ENCODE measurements at regions not wholly inside any gene's neighbourhood (a gene's known extent, or its start where the extent isn't known, plus 50 kb on each side); places are given as distances from the start of the nearest gene placed in this dataset.

GRCh38 chr13:65727070-65727469, 1503.1 kb downstream of the PCDH9 start:
- Histone ChIP-seq H3K9ac (ENCODE audit: insufficient read length, low read depth) (no peak overlapping the region), H3K9me3 (ENCODE audit: insufficient read depth, low read length) (no peaks in the 10 kb centered on the region), H3K36me3 (ENCODE audit: insufficient read depth, insufficient read length, low read length) (no peaks in the 10 kb centered on the region), H3K27me3 (ENCODE audit: insufficient read depth, insufficient read length) (no peaks in the 10 kb centered on the region), H3K4me3 (ENCODE audit: insufficient read length, low read depth) (no peak overlapping the region), H3K4me1 (ENCODE audit: insufficient read depth, insufficient read length) (no peaks in the 10 kb centered on the region)
- DNase-seq (ENCODE audit: low read depth, low spot score), result no peak
- TF ChIP-seq YY1 (IDR thresholded peaks at IDR 0.05; ENCODE audit: insufficient read depth, insufficient read length) (no peak), SUZ12 (IDR thresholded peaks at IDR 0.05; ENCODE audit: extremely low read depth, insufficient read depth, insufficient read length) (no peak), ZNF274 (IDR thresholded peaks at IDR 0.05; ENCODE audit: low read depth, low read length) (no peak)

GRCh38 chr13:65725006-65725405, 1505.1 kb downstream of the PCDH9 start:
- no peaks in the 10 kb centered on the region for H3K36me3 ChIP-seq (ENCODE audit: insufficient read depth, insufficient read length, low read length)
- no peaks in the 10 kb centered on the region for H3K4me1 ChIP-seq (ENCODE audit: insufficient read depth, insufficient read length)
- no peak overlapping the region for H3K4me3 ChIP-seq (ENCODE audit: insufficient read length, low read depth)
- no peak for DNase-seq (ENCODE audit: low read depth, low spot score)
- no peak for TF ChIP-seq SUZ12 (IDR thresholded peaks at IDR 0.05; ENCODE audit: extremely low read depth, insufficient read depth, insufficient read length)
- TF ChIP-seq YY1 (IDR thresholded peaks at IDR 0.05; ENCODE audit: insufficient read depth, insufficient read length), result no peak
- no peak for TF ChIP-seq ZNF274 (IDR thresholded peaks at IDR 0.05; ENCODE audit: low read depth, low read length)
- no peak overlapping the region for H3K9ac ChIP-seq (ENCODE audit: insufficient read length, low read depth)
- no peaks in the 10 kb centered on the region for H3K27me3 ChIP-seq (ENCODE audit: insufficient read depth, insufficient read length)
- H3K9me3 ChIP-seq (ENCODE audit: insufficient read depth, low read length), result no peaks in the 10 kb centered on the region

GRCh38 chr13:65724226-65724625, 1505.9 kb downstream of the PCDH9 start:
- no peak for DNase-seq (ENCODE audit: low read depth, low spot score)
- H3K27me3 ChIP-seq (ENCODE audit: insufficient read depth, insufficient read length), result no peaks in the 10 kb centered on the region
- H3K4me1 ChIP-seq (ENCODE audit: insufficient read depth, insufficient read length), result no peaks in the 10 kb centered on the region
- H3K9me3 ChIP-seq (ENCODE audit: insufficient read depth, low read length), result no peaks in the 10 kb centered on the region
- TF ChIP-seq ZNF274 (IDR thresholded peaks at IDR 0.05; ENCODE audit: low read depth, low read length), result no peak
- no peak for TF ChIP-seq SUZ12 (IDR thresholded peaks at IDR 0.05; ENCODE audit: extremely low read depth, insufficient read depth, insufficient read length)
- no peak for TF ChIP-seq YY1 (IDR thresholded peaks at IDR 0.05; ENCODE audit: insufficient read depth, insufficient read length)
- no peaks in the 10 kb centered on the region for H3K36me3 ChIP-seq (ENCODE audit: insufficient read depth, insufficient read length, low read length)
- H3K4me3 ChIP-seq (ENCODE audit: insufficient read length, low read depth), result no peak overlapping the region
- H3K9ac ChIP-seq (ENCODE audit: insufficient read length, low read depth), result no peak overlapping the region

GRCh38 chr13:65722506-65722905, 1507.6 kb downstream of the PCDH9 start:
- Histone ChIP-seq H3K27me3 (ENCODE audit: insufficient read depth, insufficient read length) (no peaks in the 10 kb centered on the region), H3K4me3 (ENCODE audit: insufficient read length, low read depth) (no peak overlapping the region), H3K36me3 (ENCODE audit: insufficient read depth, insufficient read length, low read length) (no peaks in the 10 kb centered on the region), H3K9me3 (ENCODE audit: insufficient read depth, low read length) (no peaks in the 10 kb centered on the region), H3K4me1 (ENCODE audit: insufficient read depth, insufficient read length) (no peaks in the 10 kb centered on the region), H3K9ac (ENCODE audit: insufficient read length, low read depth) (no peak overlapping the region)
- no peak for DNase-seq (ENCODE audit: low read depth, low spot score)
- TF ChIP-seq YY1 (IDR thresholded peaks at IDR 0.05; ENCODE audit: insufficient read depth, insufficient read length) (no peak), SUZ12 (IDR thresholded peaks at IDR 0.05; ENCODE audit: extremely low read depth, insufficient read depth, insufficient read length) (no peak), ZNF274 (IDR thresholded peaks at IDR 0.05; ENCODE audit: low read depth, low read length) (no peak)

GRCh38 chr13:65719831-65720230, 1510.3 kb downstream of the PCDH9 start:
- no peak overlapping the region for H3K4me3 ChIP-seq (ENCODE audit: insufficient read length, low read depth)
- H3K9me3 ChIP-seq (ENCODE audit: insufficient read depth, low read length), result no peaks in the 10 kb centered on the region
- H3K9ac ChIP-seq (ENCODE audit: insufficient read length, low read depth), result no peak overlapping the region
- no peaks in the 10 kb centered on the region for H3K27me3 ChIP-seq (ENCODE audit: insufficient read depth, insufficient read length)
- no peaks in the 10 kb centered on the region for H3K36me3 ChIP-seq (ENCODE audit: insufficient read depth, insufficient read length, low read length)
- DNase-seq (ENCODE audit: low read depth, low spot score), result no peak
- no peak for TF ChIP-seq ZNF274 (IDR thresholded peaks at IDR 0.05; ENCODE audit: low read depth, low read length)
- no peak for TF ChIP-seq SUZ12 (IDR thresholded peaks at IDR 0.05; ENCODE audit: extremely low read depth, insufficient read depth, insufficient read length)
- TF ChIP-seq YY1 (IDR thresholded peaks at IDR 0.05; ENCODE audit: insufficient read depth, insufficient read length), result no peak
- H3K4me1 ChIP-seq (ENCODE audit: insufficient read depth, insufficient read length), result no peaks in the 10 kb centered on the region

GRCh38 chr13:65710514-65710913, 1519.6 kb downstream of the PCDH9 start:
- H3K4me3 ChIP-seq (ENCODE audit: insufficient read length, low read depth), result no peak overlapping the region
- H3K36me3 ChIP-seq (ENCODE audit: insufficient read depth, insufficient read length, low read length), result no peaks in the 10 kb centered on the region
- H3K9ac ChIP-seq (ENCODE audit: insufficient read length, low read depth), result no peak overlapping the region
- DNase-seq (ENCODE audit: low read depth, low spot score), result no peak
- H3K27me3 ChIP-seq (ENCODE audit: insufficient read depth, insufficient read length), result no peaks in the 10 kb centered on the region
- no peaks in the 10 kb centered on the region for H3K9me3 ChIP-seq (ENCODE audit: insufficient read depth, low read length)
- TF ChIP-seq YY1 (IDR thresholded peaks at IDR 0.05; ENCODE audit: insufficient read depth, insufficient read length) (no peak), SUZ12 (IDR thresholded peaks at IDR 0.05; ENCODE audit: extremely low read depth, insufficient read depth, insufficient read length) (no peak), ZNF274 (IDR thresholded peaks at IDR 0.05; ENCODE audit: low read depth, low read length) (no peak)
- H3K4me1 ChIP-seq (ENCODE audit: insufficient read depth, insufficient read length), result no peaks in the 10 kb centered on the region

GRCh38 chr13:65697843-65698242, 1532.3 kb downstream of the PCDH9 start:
- H3K9ac ChIP-seq (ENCODE audit: insufficient read length, low read depth), result no peak overlapping the region
- H3K4me3 ChIP-seq (ENCODE audit: insufficient read length, low read depth), result no peak overlapping the region
- no peaks in the 10 kb centered on the region for H3K27me3 ChIP-seq (ENCODE audit: insufficient read depth, insufficient read length)
- H3K36me3 ChIP-seq (ENCODE audit: insufficient read depth, insufficient read length, low read length), result no peaks in the 10 kb centered on the region
- H3K4me1 ChIP-seq (ENCODE audit: insufficient read depth, insufficient read length), result no peaks in the 10 kb centered on the region
- no peaks in the 10 kb centered on the region for H3K9me3 ChIP-seq (ENCODE audit: insufficient read depth, low read length)
- TF ChIP-seq SUZ12 (IDR thresholded peaks at IDR 0.05; ENCODE audit: extremely low read depth, insufficient read depth, insufficient read length), result no peak
- no peak for TF ChIP-seq YY1 (IDR thresholded peaks at IDR 0.05; ENCODE audit: insufficient read depth, insufficient read length)
- no peak for TF ChIP-seq ZNF274 (IDR thresholded peaks at IDR 0.05; ENCODE audit: low read depth, low read length)
- DNase-seq (ENCODE audit: low read depth, low spot score), result no peak
